ENCODE measurements at regions not wholly inside any gene's neighbourhood (a gene's known extent, or its start where the extent isn't known, plus 50 kb on each side); places are given as distances from the start of the nearest gene placed in this dataset.

GRCh38 chr3:81261996-81262395 lies 499.4 kb downstream of the GBE1 start:
- WGBS, 2 donors: 85 to 97% methylated on average over 1 of the region's 1 CpG
- intact Hi-C loops (cut with DNase I; ENCODE audit: low total_unique reads): no loop called here
- no peak for DNase-seq (ENCODE audit: low spot score in 2 of 2)
- H3K4me3 ChIP-seq (ENCODE audit: low read depth, poor library complexity, severe bottlenecking): no peak overlapping the region
- no peak for TF ChIP-seq POLR2A (IDR thresholded peaks at IDR 0.05)
- TF ChIP-seq, protein P1, sequence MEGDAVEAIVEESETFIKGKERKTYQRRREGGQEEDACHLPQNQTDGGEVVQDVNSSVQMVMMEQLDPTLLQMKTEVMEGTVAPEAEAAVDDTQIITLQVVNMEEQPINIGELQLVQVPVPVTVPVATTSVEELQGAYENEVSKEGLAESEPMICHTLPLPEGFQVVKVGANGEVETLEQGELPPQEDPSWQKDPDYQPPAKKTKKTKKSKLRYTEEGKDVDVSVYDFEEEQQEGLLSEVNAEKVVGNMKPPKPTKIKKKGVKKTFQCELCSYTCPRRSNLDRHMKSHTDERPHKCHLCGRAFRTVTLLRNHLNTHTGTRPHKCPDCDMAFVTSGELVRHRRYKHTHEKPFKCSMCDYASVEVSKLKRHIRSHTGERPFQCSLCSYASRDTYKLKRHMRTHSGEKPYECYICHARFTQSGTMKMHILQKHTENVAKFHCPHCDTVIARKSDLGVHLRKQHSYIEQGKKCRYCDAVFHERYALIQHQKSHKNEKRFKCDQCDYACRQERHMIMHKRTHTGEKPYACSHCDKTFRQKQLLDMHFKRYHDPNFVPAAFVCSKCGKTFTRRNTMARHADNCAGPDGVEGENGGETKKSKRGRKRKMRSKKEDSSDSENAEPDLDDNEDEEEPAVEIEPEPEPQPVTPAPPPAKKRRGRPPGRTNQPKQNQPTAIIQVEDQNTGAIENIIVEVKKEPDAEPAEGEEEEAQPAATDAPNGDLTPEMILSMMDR (IDR thresholded peaks at IDR 0.05): no peak

- 84 to 87% methylated on average over 4 of the region's 4 CpGs for WGBS, 2 donors
- intact Hi-C loops (cut with DNase I; ENCODE audit: low total_unique reads): no loop called here
- TF ChIP-seq, protein P1 (IDR thresholded peaks at IDR 0.05): no peak
- no peak for TF ChIP-seq POLR2A (IDR thresholded peaks at IDR 0.05)
- no peak overlapping the region for H3K4me3 ChIP-seq (ENCODE audit: low read depth, poor library complexity, severe bottlenecking)
- no peak for DNase-seq (ENCODE audit: low spot score in 2 of 2)
Observed at GRCh38 chr3:81255463-81255862, 506.0 kb downstream of the GBE1 start.

DNA sequence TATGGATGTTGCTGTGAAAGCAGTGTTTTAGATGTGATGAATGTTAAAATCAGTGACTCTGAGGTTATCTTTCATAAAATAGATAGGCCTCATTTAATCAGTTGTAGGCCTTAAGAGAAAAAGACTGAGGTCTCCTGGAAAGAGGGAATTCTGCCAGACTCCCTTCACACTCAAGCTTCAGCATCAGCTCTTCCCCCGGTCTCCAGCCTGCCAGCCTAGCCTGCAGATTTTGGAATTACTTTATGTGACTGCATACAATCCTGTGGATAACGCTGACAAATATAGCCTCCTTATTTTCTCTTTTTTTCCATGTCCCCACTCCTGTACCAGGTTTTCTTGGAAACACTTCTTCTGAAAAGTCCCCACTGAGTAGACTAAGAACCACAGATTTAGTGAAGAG lies 510.3 kb downstream of the GBE1 start:
- WGBS, 2 donors: 92 to 96% methylated on average over 2 of the region's 2 CpGs
- TF ChIP-seq, protein P1 (IDR thresholded peaks at IDR 0.05): no peak
- no peak for TF ChIP-seq POLR2A (IDR thresholded peaks at IDR 0.05)
- DNase-seq (ENCODE audit: low spot score in 2 of 2): no peak
- intact Hi-C loops (cut with DNase I; ENCODE audit: low total_unique reads): no loop called here
- no peak overlapping the region for H3K4me3 ChIP-seq (ENCODE audit: low read depth, poor library complexity, severe bottlenecking)

GRCh38 chr3:81249540-81250029 lies 511.9 kb downstream of the GBE1 start:
- 84 to 86% methylated on average over 1 of the region's 1 CpG for WGBS, 2 donors
- TF ChIP-seq POLR2A (IDR thresholded peaks at IDR 0.05): no peak
- TF ChIP-seq, protein P1 (IDR thresholded peaks at IDR 0.05): no peak
- H3K4me3 ChIP-seq (ENCODE audit: low read depth, poor library complexity, severe bottlenecking): no peak overlapping the region
- DNase-seq (ENCODE audit: low spot score in 2 of 2): no peak
- intact Hi-C loops (cut with DNase I; ENCODE audit: low total_unique reads): no loop called here

DNA sequence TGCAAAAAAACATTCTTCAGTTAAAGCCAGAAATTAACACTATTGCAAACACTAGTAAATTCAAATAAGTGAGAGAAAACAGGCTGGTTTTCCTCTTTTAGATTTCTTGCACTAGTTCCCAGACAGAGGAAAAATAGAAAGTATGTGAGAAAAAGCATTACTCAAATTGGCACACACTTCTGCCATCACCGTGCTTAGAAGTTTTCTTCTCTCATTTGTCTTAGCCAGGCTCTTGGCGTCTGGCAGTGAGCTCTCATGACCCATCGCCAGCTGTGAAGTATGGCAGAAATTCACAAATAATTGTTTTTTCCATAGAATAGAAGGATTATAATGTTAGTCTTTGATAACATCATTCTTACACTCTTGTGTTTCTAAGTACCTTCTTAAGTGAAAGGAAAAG lies 515.9 kb downstream of the GBE1 start:
- H3K4me3 ChIP-seq (ENCODE audit: low read depth, poor library complexity, severe bottlenecking): no peak overlapping the region
- intact Hi-C loops (cut with DNase I; ENCODE audit: low total_unique reads): no loop called here
- no peak for TF ChIP-seq POLR2A (IDR thresholded peaks at IDR 0.05)
- TF ChIP-seq, protein P1 (IDR thresholded peaks at IDR 0.05): no peak
- DNase-seq (ENCODE audit: low spot score in 2 of 2): no peak
- 43% methylated on average over 3 of the region's 3 CpGs for WGBS, 2 donors

- 48 to 56% methylated on average over 2 of the region's 2 CpGs for WGBS, 2 donors
- no peak for DNase-seq (ENCODE audit: low spot score in 2 of 2)
- H3K4me3 ChIP-seq (ENCODE audit: low read depth, poor library complexity, severe bottlenecking): no peak overlapping the region
- intact Hi-C loops (cut with DNase I; ENCODE audit: low total_unique reads): no loop called here
- TF ChIP-seq, protein P1 (IDR thresholded peaks at IDR 0.05): no peak
- no peak for TF ChIP-seq POLR2A (IDR thresholded peaks at IDR 0.05)
Observed at GRCh38 chr3:81245043-81245442, 516.4 kb downstream of the GBE1 start.
